Renal cortical epithelial cell (primary cell): ENCODE measurements at regions not wholly inside any gene's neighbourhood (a gene's known extent, or its start where the extent isn't known, plus 50 kb on each side); places are given as distances from the start of the nearest gene placed in this dataset.

Experiments used
- DNase-seq: peaks from one replicate; pipeline ENCODE4 v3.0.0-alpha.2; 2011; ENCODE audit warnings: low read depth

GRCh38 chr2:239691720-239692119 is 290.9 kb upstream of the HDAC4 start:
- DNase-seq: no peak

GRCh38 chr2:239690651-239691631 is 290.1 kb upstream of the HDAC4 start:
- DNase-seq: no peak

DNA sequence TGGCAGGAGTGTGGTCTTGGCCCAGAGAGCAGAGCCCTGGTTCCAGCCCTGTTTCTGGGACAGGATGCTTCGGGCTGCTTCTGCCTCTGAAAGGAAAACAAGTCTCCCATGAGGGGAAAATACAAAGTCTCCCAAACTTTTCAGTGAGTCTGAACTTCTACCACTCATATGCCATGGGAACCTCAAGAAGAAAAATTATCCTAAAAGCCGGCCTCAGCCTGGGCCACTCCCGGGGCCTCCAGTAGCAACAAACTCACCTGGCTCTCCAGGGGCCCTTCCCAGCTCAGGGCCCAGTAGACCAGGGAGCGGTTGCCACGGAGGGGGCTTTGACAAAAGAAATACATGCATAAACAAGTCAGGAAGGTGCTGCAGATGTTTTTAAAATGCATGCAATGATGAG is 289.2 kb upstream of the HDAC4 start:
- DNase-seq: no peak

DNA sequence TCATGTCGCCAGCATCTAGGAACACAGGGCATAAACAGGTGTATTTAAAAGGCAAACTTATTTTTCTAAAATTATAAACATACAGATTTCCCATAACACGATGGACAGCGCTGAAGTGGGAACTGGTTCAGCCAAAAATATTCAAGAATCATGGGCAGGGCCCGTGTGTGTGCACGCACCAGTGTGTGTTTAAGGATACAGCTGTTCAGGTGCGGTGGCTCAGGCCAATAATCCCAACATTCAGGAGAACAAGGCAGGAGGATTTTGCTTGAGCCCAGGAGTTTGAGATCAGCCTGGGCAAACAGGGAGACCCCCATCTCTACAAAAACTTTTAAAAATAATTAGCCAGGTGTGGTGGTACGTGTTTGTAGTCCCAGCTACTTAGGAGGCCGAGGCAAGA is 288.6 kb upstream of the HDAC4 start:
- no peak for DNase-seq

GRCh38 chr2:239688840-239689239 is 288.0 kb upstream of the HDAC4 start:
- DNase-seq: no peak

DNA sequence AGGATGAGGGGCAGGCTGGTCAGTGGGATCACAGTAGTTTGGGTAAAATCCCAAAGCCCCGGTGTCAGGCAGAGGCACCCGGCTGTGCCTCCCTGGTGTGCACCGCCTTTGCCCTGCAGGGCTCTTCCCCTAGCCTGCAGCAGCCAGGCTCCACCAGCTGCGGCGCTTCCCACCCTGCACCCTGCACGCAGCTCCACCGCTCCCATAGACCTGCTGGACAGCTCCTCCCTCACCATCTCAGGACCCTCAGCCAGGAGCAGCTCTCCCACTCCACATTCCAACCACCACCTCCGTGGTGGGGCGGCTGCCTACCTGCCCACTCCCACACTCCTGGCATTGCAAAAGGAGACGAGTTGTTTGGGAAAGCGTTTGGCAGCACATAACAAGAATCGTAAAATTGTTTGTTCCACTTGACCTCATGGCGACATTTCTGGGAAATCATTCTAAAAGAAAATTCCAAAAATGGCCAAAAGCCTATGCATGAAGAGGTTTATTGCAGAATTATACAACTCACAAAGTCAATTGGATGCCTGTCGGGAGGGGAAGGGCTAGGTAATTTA is 287.4 kb upstream of the HDAC4 start:
- peak; percentile 1 for DNase-seq

GRCh38 chr2:239687441-239687840 is 286.6 kb upstream of the HDAC4 start:
- DNase-seq: no peak

- DNase-seq: no peak
Observed at GRCh38 chr2:239685965-239686364, 285.1 kb upstream of the HDAC4 start.

DNA sequence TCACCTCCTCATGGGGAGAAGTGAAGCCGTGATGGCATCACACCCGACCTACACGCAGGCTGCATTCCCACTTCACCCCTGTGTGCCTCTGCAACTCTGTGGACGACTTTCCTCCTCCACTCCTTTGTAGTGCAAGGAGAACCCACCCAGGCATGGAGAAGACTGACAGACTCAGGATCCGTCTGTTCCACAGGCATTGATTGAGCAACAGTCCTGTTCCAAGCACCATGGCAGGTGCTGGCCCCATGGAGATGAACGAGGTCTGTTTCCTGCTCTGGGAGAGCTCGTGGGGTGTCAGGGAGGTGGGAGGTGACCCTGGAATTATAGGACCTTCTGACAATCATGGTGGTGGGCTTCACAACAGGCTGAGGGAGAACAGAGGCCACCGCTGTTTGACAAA is 284.7 kb upstream of the HDAC4 start:
- no peak for DNase-seq

DNA sequence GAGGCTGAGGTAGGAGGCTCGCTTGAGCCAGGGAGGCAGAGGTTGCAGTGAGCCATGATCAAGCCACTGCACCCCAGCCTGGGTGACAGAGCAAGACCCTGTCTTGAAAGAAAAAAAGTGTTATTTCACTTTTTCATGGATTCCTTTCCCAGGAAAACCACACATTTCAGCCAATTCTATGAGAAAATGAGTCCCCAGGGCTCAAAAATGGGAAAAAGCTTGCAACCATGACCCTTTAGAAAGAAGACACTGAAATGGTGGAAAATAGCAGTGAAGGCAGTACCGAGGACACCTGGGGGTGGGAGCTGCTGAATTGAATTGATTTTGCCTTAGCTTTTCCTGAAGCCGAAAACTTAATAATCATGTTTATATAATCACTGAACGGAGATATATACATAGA is 284.2 kb upstream of the HDAC4 start:
- DNase-seq: no peak

- no peak for DNase-seq
Observed at GRCh38 chr2:239684271-239684810, 283.5 kb upstream of the HDAC4 start.

DNA sequence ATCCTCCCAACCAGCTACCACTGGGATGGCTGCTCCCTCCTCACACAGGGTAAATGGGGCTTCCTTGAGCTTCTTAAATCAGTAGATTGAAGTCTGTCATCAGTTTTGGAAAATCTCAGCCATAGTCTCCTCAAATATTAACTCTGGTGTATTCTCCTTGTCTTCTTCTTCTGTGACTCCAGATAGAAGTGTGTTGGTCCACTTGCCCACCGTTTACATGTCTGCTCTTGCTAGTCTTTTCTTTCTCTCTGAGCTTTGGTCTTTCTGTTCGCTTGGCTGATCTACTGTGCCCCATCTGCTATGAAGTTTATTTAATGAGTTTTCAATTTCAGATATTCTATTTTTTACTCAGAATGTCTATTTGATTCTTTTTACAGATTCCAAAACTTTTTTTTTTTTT is 281.7 kb upstream of the HDAC4 start:
- DNase-seq: no peak

- DNase-seq: no peak
Observed at GRCh38 chr2:239679755-239680154, 278.9 kb upstream of the HDAC4 start.

DNA sequence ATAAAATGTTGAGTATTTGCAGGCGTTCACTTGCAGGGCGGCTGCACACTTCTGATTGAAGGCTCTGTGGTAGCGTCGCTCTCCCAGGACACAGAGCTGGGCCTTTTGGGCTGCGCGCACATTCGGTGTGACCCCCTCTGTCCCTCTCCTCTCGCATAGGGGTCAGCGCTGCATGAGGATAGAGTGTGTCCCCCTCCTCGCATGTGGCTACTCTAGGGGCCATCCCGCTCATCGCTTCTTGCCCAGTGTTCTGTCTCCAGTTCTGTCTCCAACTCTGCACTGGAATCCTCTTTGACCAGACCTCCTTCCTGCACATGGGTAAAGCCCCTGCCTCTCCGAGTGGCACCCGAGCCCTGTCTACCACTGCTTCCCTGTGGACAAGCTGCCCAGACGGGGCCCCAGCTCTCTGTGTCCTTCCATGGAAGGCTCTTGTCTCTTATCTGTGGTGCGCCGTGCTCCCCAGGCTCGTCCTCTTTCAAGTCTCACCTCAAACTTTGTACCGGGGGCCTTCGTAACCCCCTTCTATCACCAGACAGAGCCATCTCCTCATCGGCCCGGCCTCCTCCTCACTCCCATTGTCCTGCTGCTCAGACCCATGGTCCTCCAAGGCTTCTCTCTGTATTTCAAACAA is 278.0 kb upstream of the HDAC4 start:
- DNase-seq: no peak

GRCh38 chr2:239678186-239678490 is 277.3 kb upstream of the HDAC4 start:
- DNase-seq: no peak

- no peak for DNase-seq
Observed at GRCh38 chr2:239677453-239678185, 276.8 kb upstream of the HDAC4 start.

- no peak for DNase-seq
Observed at GRCh38 chr2:239676716-239677452, 276.1 kb upstream of the HDAC4 start.

GRCh38 chr2:239675826-239676715 is 275.3 kb upstream of the HDAC4 start:
- no peak for DNase-seq

- DNase-seq: no peak
Observed at GRCh38 chr2:239674981-239675825, 274.4 kb upstream of the HDAC4 start.
